Thymus (tissue), 11 donors: ENCODE measurements at regions not wholly inside any gene's neighbourhood (a gene's known extent, or its start where the extent isn't known, plus 50 kb on each side); places are given as distances from the start of the nearest gene placed in this dataset.
"Not testable (repeated sequence)": the region's sequence is repeated elsewhere in the genome, so short reads cannot be mapped to it uniquely, and the experiment has no call there.

Experiments used
- DNase-seq, 9 donors: peaks; one replicate each; pipeline ENCODE4 v3.0.0-alpha.2; 2013; ENCODE audit warnings: low spot score in 9 of 9, low read depth in 6 of 9, missing footprints in 1 of 9
- H3K27ac ChIP-seq, 2 donors: one replicate each; pipeline ENCODE4 v1.5.1; 2013; ENCODE audit warnings: control low read depth in 1 of 2, low read depth in 1 of 2, low read length in 1 of 2, mild to moderate bottlenecking in 1 of 2, moderate library complexity in 1 of 2
- H3K27me3 ChIP-seq, 2 donors: one replicate each; pipeline ENCODE4 v1.5.1; 2013; ENCODE audit warnings: low read length in 1 of 2; ENCODE audit not compliant: control insufficient read depth in 2 of 2, insufficient read depth in 1 of 2
- H3K36me3 ChIP-seq, 2 donors: one replicate each; pipeline ENCODE4 v1.5.1; 2013; ENCODE audit warnings: low read length in 1 of 2, mild to moderate bottlenecking in 1 of 2, moderate library complexity in 1 of 2; ENCODE audit not compliant: control insufficient read depth in 2 of 2, insufficient read depth in 2 of 2
- H3K4me1 ChIP-seq, 2 donors: one replicate each; pipeline ENCODE4 v1.5.1; 2013; ENCODE audit warnings: low read length in 2 of 2; ENCODE audit not compliant: control insufficient read depth in 2 of 2, insufficient read depth in 2 of 2
- H3K4me3 ChIP-seq, 2 donors: one replicate each; pipeline ENCODE4 v1.5.1; 2013; ENCODE audit warnings: low read length in 2 of 2, control low read depth in 1 of 2, mild to moderate bottlenecking in 1 of 2
- H3K9me3 ChIP-seq, 2 donors: one replicate each; pipeline ENCODE4 v1.5.1; 2013; ENCODE audit warnings: low read length in 1 of 2, mild to moderate bottlenecking in 1 of 2; ENCODE audit not compliant: control insufficient read depth in 2 of 2, insufficient read depth in 1 of 2
- WGBS: extraction: QIAGEN DNeasy Blood & Tissue Kit; methylation state at CpG from one replicate; pipeline ENCODE4 v1.1.7; 2013; 5-methylcytosine and 5-hydroxymethylcytosine counted together
- donor health status: healthy.

GRCh38 chr19:13691569-13692435, 72.5 kb upstream of the MRI1 start:
- WGBS, result 73% methylated on average over 8 of the region's 8 CpGs
- no peak for DNase-seq

GRCh38 chr19:13689085-13689484, 75.2 kb upstream of the MRI1 start:
- Histone ChIP-seq H3K9me3 (no peaks in the 10 kb centered on the region), H3K36me3 (no peaks in the 10 kb centered on the region), H3K27me3 (peaks cover 0 to 2% of the 10 kb centered on the region in 2 donors), H3K27ac (no peak overlapping the region), H3K4me1 (peaks cover 0 to 8% of the 10 kb centered on the region in 2 donors), H3K4me3 (no peak overlapping the region)
- WGBS, result 87% methylated on average over 3 of the region's 3 CpGs
- DNase-seq, result peak in 2 of 9 donors; percentile 8 to 30

More at GRCh38 chr19:13691569-13692435, 72.5 kb upstream of the MRI1 start:
- no peaks in the 10 kb centered on the region for H3K4me1 ChIP-seq
- H3K9me3 ChIP-seq, result no peaks in the 10 kb centered on the region
- H3K27me3 ChIP-seq, result peaks cover 0 to 2% of the 10 kb centered on the region in 2 donors
- H3K4me3 ChIP-seq, result no peak overlapping the region
- H3K36me3 ChIP-seq, result no peaks in the 10 kb centered on the region
- H3K27ac ChIP-seq, result no peak overlapping the region

GRCh38 chr19:13684021-13684420, 80.3 kb upstream of the MRI1 start:
- no peaks in the 10 kb centered on the region for H3K36me3 ChIP-seq
- no peak for DNase-seq
- WGBS, result 94% methylated on average over 1 of the region's 1 CpG
- no peak overlapping the region for H3K27ac ChIP-seq
- H3K9me3 ChIP-seq, result no peaks in the 10 kb centered on the region
- H3K4me3 ChIP-seq, result no peak overlapping the region
- peaks cover 0 to 8% of the 10 kb centered on the region in 2 donors for H3K4me1 ChIP-seq
- no peaks in the 10 kb centered on the region for H3K27me3 ChIP-seq

- WGBS, result 88% methylated on average over 3 of the region's 3 CpGs
- no peak for DNase-seq
- no peaks in the 10 kb centered on the region for H3K9me3 ChIP-seq
These were observed 82.8 kb upstream of the MRI1 start for GRCh38 chr19:13681509-13681908.

GRCh38 chr19:13680708-13681360, 83.5 kb upstream of the MRI1 start:
- not testable (repeated sequence) for H3K4me1 ChIP-seq, H3K27ac ChIP-seq, DNase-seq, H3K36me3 ChIP-seq, H3K9me3 ChIP-seq, H3K4me3 ChIP-seq, H3K27me3 ChIP-seq
- WGBS, result 97% methylated on average over 7 of the region's 7 CpGs

More at GRCh38 chr19:13681509-13681908, 82.8 kb upstream of the MRI1 start:
- H3K4me1 ChIP-seq, result peaks cover 0 to 8% of the 10 kb centered on the region in 2 donors
- no peaks in the 10 kb centered on the region for H3K27me3 ChIP-seq
- H3K4me3 ChIP-seq, result no peak overlapping the region
- no peak overlapping the region for H3K27ac ChIP-seq
- no peaks in the 10 kb centered on the region for H3K36me3 ChIP-seq

- not testable (repeated sequence) for H3K4me1 ChIP-seq, H3K27me3 ChIP-seq, H3K27ac ChIP-seq, H3K36me3 ChIP-seq, H3K4me3 ChIP-seq, H3K9me3 ChIP-seq, DNase-seq
- 93% methylated on average over 5 of the region's 5 CpGs for WGBS
These were observed 87.4 kb upstream of the MRI1 start for GRCh38 chr19:13676967-13677366.

- not testable (repeated sequence) for DNase-seq, H3K27me3 ChIP-seq, H3K27ac ChIP-seq, H3K4me3 ChIP-seq, H3K36me3 ChIP-seq, H3K9me3 ChIP-seq, H3K4me1 ChIP-seq
- 91% methylated on average over 7 of the region's 7 CpGs for WGBS
These were observed 91.7 kb upstream of the MRI1 start for GRCh38 chr19:13672480-13673175.

- no peaks in the 10 kb centered on the region for H3K4me1 ChIP-seq
These were observed 93.5 kb upstream of the MRI1 start for GRCh38 chr19:13670846-13671245.

More at GRCh38 chr19:13670846-13671245, 93.5 kb upstream of the MRI1 start:
- DNase-seq, result no peak
- WGBS, result 89% methylated on average over 4 of the region's 4 CpGs
- H3K36me3 ChIP-seq, result no peaks in the 10 kb centered on the region
- peaks cover 0 to 5% of the 10 kb centered on the region in 2 donors for H3K9me3 ChIP-seq
- H3K27ac ChIP-seq, result no peak overlapping the region
- H3K4me3 ChIP-seq, result no peak overlapping the region
- H3K27me3 ChIP-seq, result no peaks in the 10 kb centered on the region
